Adipocyte (in vitro differentiated cells): ENCODE measurements at regions not wholly inside any gene's neighbourhood (a gene's known extent, or its start where the extent isn't known, plus 50 kb on each side); places are given as distances from the start of the nearest gene placed in this dataset.
"Not testable (repeated sequence)": the region's sequence is repeated elsewhere in the genome, so short reads cannot be mapped to it uniquely, and the experiment has no call there.

ENCODE experiments used
- DNase-seq: peaks from one replicate; pipeline ENCODE4 v3.0.0-alpha.2; 2015; ENCODE audit warnings: low read depth
- H3K27me3 ChIP-seq: replicated peaks from 2 replicates; pipeline ENCODE4 v1.7.0; 2013; ENCODE audit warnings: mild to moderate bottlenecking, low read length, moderate library complexity; ENCODE audit not compliant: control insufficient read depth, insufficient read depth
- H3K36me3 ChIP-seq: 2 replicates; pipeline ENCODE4 v1.7.0; 2013; ENCODE audit warnings: low read length, mild to moderate bottlenecking, moderate library complexity; ENCODE audit not compliant: control insufficient read depth, insufficient read depth, severe bottlenecking
- H3K4me1 ChIP-seq: 2 replicates; pipeline ENCODE4 v1.7.0; 2013; ENCODE audit warnings: mild to moderate bottlenecking, low read length, moderate library complexity; ENCODE audit not compliant: control insufficient read depth, insufficient read depth
- H3K4me3 ChIP-seq: 2 replicates; pipeline ENCODE4 v1.7.0; 2013; ENCODE audit warnings: mild to moderate bottlenecking, low read length, moderate library complexity
- H3K9ac ChIP-seq: 2 replicates; pipeline ENCODE4 v1.7.0; 2013; ENCODE audit warnings: mild to moderate bottlenecking, low read length, moderate library complexity
- H3K9me3 ChIP-seq: 2 replicates; pipeline ENCODE4 v1.7.0; 2013; ENCODE audit warnings: mild to moderate bottlenecking, low read length, moderate library complexity; ENCODE audit not compliant: control insufficient read depth

DNA sequence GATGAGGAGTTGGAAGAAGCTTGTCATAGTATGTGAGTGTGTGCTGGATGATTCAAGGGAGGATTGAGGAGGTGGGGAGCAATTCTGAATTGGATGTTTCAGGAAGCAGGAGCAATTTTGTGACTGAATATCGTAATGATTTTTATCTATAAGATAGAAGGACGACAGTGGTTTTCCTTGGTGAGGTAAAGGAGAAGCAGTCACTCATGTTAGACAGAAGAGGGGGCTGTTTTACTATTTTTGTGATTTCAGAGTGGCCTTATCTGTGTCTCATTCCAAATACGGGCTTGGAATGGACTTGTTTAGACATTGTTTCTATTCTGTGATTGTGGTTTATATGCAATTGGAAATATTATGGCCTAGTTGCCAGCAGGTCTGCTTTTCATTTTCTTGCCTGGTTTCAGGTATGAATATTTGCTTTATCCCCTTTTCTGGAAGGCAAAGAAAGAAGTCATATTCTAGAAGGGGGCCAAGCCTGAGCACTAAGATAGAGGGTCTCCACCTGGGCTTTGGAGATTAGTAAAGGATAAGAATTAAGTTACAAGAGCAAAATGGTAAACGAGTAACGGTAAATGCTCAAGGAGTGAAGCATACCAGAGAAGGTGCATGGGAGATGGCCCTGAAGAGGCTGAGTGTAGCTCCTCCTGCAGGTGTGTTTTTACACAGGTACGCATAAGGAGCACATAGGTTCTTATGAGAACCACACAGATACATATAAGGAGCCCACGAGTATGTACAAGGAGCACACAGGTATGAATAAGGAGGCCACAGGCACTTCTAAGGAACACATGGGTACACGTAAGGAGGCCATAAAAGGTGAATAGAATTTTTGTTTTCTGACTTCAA is 124.6 kb upstream of the KCNAB1 start:
- no peaks in the 10 kb centered on the region for H3K36me3 ChIP-seq
- H3K4me3 ChIP-seq, result no peak overlapping the region
- H3K9me3 ChIP-seq, result no peaks in the 10 kb centered on the region
- H3K27me3 ChIP-seq, result no peaks in the 10 kb centered on the region
- DNase-seq, result peak; percentile 76
- no peaks in the 10 kb centered on the region for H3K4me1 ChIP-seq
- H3K9ac ChIP-seq, result no peak overlapping the region

DNA sequence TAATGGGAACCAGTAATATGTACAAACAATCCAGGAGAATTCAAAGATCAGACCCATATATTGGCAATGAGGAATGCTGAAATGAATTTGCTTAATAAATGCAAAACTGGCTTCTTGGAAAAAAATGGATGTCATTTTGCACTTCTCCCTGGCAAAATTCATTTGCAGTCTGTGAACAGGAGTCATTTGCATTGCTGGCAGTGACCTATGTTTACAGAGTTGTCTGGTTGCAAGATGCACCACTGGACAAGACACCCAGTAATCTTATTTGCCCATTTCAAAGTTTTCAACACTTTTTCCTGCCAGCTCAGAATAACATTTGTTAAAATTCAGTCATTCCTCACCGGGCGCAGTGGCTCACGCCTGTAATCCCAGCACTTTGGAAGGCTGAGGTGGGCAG is 123.5 kb upstream of the KCNAB1 start:
- DNase-seq, result no peak

DNA sequence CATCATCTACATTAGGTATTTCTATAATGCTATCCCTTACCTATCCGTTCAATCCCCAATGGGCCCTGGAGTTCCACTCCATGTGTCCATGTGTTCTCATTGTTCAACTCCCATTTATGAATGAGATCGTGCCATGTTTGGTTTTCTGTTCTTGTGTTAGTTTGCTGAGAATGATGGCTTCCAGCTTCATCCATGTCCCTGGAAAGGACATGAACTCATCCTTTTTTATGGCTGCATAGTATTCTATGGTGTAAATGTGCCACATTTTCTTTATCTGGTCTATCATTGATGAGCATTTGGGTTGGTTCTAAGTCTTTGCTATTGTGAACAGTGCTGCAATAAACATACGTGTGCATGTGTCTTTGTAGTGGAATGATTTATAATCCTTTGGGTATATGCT is 122.2 kb upstream of the KCNAB1 start:
- H3K4me3 ChIP-seq, H3K9me3 ChIP-seq, H3K27me3 ChIP-seq, H3K9ac ChIP-seq, DNase-seq, H3K36me3 ChIP-seq, H3K4me1 ChIP-seq: not testable (repeated sequence)

More for the DNA sequence above, 123.5 kb upstream of the KCNAB1 start:
- Histone ChIP-seq H3K9me3 (no peaks in the 10 kb centered on the region), H3K4me3 (no peak overlapping the region), H3K36me3 (no peaks in the 10 kb centered on the region), H3K9ac (no peak overlapping the region), H3K27me3 (no peaks in the 10 kb centered on the region), H3K4me1 (no peaks in the 10 kb centered on the region)

DNA sequence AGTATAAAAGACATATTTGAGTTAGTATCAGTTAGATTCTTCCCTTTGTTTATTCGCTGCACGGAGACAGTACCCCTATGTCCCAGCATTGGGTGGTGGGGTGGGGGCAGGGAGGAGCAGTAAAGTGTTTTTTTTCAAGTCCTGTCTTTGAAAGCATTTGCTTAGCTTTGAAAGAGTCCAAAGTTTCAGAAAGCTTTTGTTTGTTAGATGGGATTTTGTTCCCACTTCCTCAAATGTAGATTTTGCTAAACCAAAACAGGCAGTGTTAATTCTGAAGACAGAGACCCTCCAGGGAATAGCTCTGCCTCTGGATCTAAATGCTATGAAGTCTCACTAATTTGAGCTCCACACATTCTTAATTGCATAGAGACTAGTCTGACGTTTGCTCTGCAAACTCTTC is 114.6 kb upstream of the KCNAB1 start:
- no peak for DNase-seq
- no peak overlapping the region for H3K4me3 ChIP-seq
- no peaks in the 10 kb centered on the region for H3K27me3 ChIP-seq
- no peaks in the 10 kb centered on the region for H3K9me3 ChIP-seq
- H3K36me3 ChIP-seq, result no peaks in the 10 kb centered on the region
- H3K9ac ChIP-seq, result no peak overlapping the region
- no peaks in the 10 kb centered on the region for H3K4me1 ChIP-seq

DNA sequence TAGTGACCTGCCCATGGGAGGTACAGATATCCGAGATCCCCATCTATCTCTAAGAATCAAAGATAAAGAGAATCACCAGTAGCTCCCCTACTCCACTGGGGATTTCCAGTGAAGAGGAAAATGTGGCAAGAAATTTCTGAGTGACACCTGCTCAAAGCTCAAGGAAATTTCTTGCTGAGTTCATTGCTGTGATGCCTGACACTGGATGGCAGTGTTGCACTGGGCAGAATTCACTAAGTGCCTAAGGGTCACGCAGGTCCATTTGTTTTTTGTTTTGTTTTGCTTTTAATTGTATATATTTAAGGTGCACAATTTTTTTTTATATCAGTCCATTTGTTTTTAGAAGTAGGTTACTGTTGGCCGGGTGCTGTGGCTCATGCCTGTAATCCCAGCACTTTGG is 109.5 kb upstream of the KCNAB1 start:
- H3K9me3 ChIP-seq, result no peaks in the 10 kb centered on the region
- no peak for DNase-seq
- H3K9ac ChIP-seq, result no peak overlapping the region
- no peaks in the 10 kb centered on the region for H3K27me3 ChIP-seq
- no peaks in the 10 kb centered on the region for H3K4me1 ChIP-seq
- H3K4me3 ChIP-seq, result no peak overlapping the region
- H3K36me3 ChIP-seq, result no peaks in the 10 kb centered on the region

DNA sequence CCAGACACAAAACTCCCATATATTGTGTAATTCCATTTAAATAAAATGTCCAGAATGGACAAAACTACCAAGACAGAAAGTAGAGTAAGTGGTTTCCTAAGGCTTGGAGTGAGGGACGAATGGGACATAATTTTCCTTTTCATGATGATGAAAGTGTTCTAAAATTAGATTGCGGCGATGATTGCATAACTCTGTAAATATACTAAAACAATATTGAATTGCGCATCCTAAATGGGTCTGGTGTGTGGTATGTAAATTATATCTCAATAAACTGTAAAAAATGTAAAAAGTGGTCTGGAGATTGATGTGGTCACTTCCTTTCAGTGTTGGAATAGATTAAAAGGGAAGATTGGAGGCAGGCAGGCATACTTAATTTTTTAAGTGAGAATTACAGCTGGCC is 105.9 kb upstream of the KCNAB1 start:
- H3K4me1 ChIP-seq, result no peaks in the 10 kb centered on the region
- H3K27me3 ChIP-seq, result no peaks in the 10 kb centered on the region
- DNase-seq, result no peak
- H3K4me3 ChIP-seq, result no peak overlapping the region
- H3K9ac ChIP-seq, result no peak overlapping the region
- H3K36me3 ChIP-seq, result no peaks in the 10 kb centered on the region
- H3K9me3 ChIP-seq, result no peaks in the 10 kb centered on the region

DNA sequence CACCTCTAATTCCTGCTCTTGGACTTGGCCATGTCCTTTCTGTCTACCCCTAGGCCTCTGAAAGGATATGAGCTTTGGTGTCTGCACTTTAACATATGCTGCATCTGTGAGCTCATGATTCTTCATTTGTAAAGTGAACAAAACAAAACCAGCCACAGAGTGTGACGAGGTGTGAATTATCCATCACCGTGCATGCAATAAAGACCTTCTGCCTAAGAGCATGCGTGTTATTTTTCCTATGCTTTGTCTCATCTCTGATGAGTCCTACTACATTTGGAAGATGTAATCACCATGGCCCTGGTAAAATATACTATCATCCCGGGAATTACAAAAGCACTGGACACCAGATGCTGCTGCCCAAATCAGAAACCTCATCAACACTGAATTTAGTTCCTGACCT is 103.5 kb upstream of the KCNAB1 start:
- Histone ChIP-seq H3K9me3 (no peaks in the 10 kb centered on the region), H3K4me3 (no peak overlapping the region), H3K27me3 (no peaks in the 10 kb centered on the region), H3K9ac (no peak overlapping the region), H3K36me3 (no peaks in the 10 kb centered on the region), H3K4me1 (no peaks in the 10 kb centered on the region)
- no peak for DNase-seq

DNA sequence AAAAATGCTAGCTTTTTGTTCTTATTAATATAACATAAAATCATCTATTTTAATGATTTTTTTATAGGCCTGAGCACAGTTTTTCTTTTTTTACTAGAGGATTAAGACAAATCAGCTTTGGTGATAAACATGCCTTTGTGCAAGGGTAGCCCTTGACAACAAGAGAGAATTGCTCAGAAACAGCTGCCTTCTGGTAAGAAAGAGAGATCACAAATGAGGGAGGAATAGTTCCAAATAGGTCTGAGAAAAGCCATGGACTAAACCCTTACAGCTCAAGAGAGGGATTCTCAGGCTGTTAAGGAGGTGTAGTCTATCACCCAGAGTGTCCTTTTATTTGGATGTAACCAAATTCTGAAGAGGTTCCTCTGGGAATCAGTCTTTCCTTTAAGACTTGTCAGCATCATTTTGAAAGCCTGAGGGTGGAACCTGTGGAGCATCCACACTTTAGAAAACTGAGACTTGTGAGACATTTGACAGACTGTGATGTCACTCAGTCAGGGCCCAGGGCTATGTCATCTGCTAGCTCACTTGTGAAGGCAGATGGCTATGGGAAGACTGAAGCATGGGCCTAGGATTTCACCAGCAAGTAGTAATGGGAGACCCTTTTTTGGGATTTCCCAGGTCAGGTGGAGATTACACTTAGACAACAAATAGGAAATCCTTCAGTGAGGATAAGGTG is 102.9 kb upstream of the KCNAB1 start:
- Histone ChIP-seq H3K27me3 (no peaks in the 10 kb centered on the region), H3K9ac (no peak overlapping the region), H3K9me3 (no peaks in the 10 kb centered on the region), H3K4me1 (no peaks in the 10 kb centered on the region), H3K4me3 (no peak overlapping the region), H3K36me3 (no peaks in the 10 kb centered on the region)
- no peak for DNase-seq

DNA sequence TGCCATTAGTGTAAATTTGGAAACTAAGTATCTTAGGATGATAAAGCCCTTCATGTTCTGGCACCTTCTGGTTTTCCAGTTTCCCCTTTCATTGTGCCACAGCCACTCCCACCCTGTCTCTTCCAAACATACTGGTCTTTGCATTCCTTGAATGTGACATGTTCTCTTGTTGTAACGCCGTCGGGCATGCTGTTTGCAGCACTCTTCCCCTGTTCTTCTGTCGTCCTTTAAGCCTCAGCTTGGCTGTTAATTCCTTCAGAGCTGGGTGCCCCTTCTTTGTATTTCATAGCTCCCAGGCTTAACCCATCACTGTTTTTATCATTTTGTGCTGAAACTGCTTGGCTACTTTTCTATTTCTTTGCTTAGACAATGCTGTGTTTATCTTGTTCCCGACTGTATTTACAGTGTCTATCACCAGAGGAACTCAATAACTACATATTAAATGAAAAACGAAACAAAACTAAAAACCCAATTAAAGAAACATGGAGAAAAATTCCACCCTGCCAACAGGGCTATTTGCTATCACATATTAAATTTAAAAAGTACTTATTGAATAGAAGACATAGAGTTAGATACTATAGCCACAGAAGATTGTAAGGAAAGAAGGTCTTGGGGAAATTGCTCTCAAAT is 95.4 kb upstream of the KCNAB1 start:
- Histone ChIP-seq H3K9ac (peak overlapping the region; percentile 27), H3K27me3 (no peaks in the 10 kb centered on the region), H3K36me3 (no peaks in the 10 kb centered on the region), H3K9me3 (no peaks in the 10 kb centered on the region), H3K4me3 (peak overlapping the region; percentile 76), H3K4me1 (peaks cover 4% of the 10 kb centered on the region)
- peak; percentile 41 for DNase-seq

DNA sequence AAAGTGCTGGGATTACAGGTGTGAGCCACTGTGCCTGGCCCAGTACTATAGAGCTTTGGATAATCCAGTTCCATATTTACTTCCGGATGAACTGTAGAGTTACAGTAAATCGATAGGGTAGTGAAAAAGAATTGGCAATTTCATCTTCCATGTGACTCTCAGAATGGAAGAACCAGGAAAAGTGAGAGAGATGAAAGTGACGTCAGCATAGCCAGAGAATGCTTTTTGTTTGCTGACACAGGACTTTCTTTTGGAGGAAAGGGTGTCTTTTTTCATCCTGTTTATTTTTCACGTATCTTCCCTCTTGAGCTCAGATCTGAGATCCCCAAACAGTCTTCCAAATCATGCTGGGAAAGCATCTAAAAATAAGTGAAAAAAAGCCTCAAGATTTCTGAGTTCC is 91.2 kb upstream of the KCNAB1 start:
- H3K4me3 ChIP-seq, result no peak overlapping the region
- no peak for DNase-seq
- H3K27me3 ChIP-seq, result no peaks in the 10 kb centered on the region
- H3K36me3 ChIP-seq, result no peaks in the 10 kb centered on the region
- peaks cover 4% of the 10 kb centered on the region for H3K4me1 ChIP-seq
- no peak overlapping the region for H3K9ac ChIP-seq
- H3K9me3 ChIP-seq, result no peaks in the 10 kb centered on the region

DNA sequence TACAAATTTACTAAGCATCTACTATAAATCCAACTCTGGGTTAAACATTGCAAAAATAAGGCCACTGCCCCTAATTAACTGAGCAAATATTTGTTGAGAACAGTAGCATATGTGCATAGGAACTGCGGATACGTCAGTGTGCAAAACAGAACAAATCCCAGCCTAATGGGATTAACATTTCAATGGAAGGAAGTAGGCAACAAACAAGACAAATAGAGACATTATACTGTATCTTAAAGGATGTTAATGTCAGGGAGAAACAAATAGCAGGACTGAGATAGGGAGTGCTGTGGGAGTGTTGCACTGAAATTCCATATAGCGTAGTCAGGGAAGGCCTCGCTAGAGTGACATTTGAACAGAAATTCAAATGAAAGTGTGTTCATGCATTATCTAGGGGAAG is 89.7 kb upstream of the KCNAB1 start:
- H3K27me3 ChIP-seq, result no peaks in the 10 kb centered on the region
- H3K9me3 ChIP-seq, result no peaks in the 10 kb centered on the region
- no peaks in the 10 kb centered on the region for H3K4me1 ChIP-seq
- H3K9ac ChIP-seq, result no peak overlapping the region
- no peak overlapping the region for H3K4me3 ChIP-seq
- no peak for DNase-seq
- no peaks in the 10 kb centered on the region for H3K36me3 ChIP-seq
